IMR-90 (cell line): ENCODE measurements at regions not wholly inside any gene's neighbourhood (a gene's known extent, or its start where the extent isn't known, plus 50 kb on each side); places are given as distances from the start of the nearest gene placed in this dataset.
A peak's percentile ranks its signal among the peaks of the same experiment; 100 is the strongest.
"Not testable (repeated sequence)": the region's sequence is repeated elsewhere in the genome, so short reads cannot be mapped to it uniquely, and the experiment has no call there.

Experiments
- ATAC-seq: fragments of 200-7000 bp; cut with Tn5 transposase; 2 replicates; pipeline ENCODE4 v1.9.1; 2020; ENCODE audit warnings: low read depth, mild to moderate bottlenecking, moderate library complexity
- BruUV-seq: library from RNA; stranded (reverse); fragments of 400-500 nt; replicated peaks from 2 replicates; lab custom pipeline; 2021; lab: Mats Ljungman, UMichigan
- CTCF ChIA-PET: fragments of 300-600 bp; formaldehyde crosslinking; extraction: SDS; loops from one replicate; lab custom pipeline; 2021; ENCODE audit warnings: antibody characterized with exemption; lab: Yijun Ruan, JAX
- POLR2A ChIA-PET: fragments of 300-600 bp; sonication (Branson Sonifier 250); formaldehyde crosslinking; loops from one replicate; lab custom pipeline; 2022; ENCODE audit warnings: antibody characterized with exemption; ENCODE audit not compliant: unreplicated experiment; lab: Charles Lee
- DNase-seq: peaks from one replicate; pipeline ENCODE4 v3.0.0; 2013
- H2AFZ ChIP-seq: replicated peaks from 2 replicates; pipeline ENCODE3; 2013; ENCODE audit warnings: low read length, mild to moderate bottlenecking; ENCODE audit not compliant: poor library complexity
- H2AK5ac ChIP-seq: 2 replicates; pipeline ENCODE4 v1.6.1; 2013; ENCODE audit warnings: low read depth, low read length, inconsistent platforms
- H2AK9ac ChIP-seq: replicated peaks from 2 replicates; pipeline ENCODE3; 2013; ENCODE audit warnings: mild to moderate bottlenecking, low read depth, low read length, moderate library complexity; ENCODE audit not compliant: poor library complexity
- H2BK120ac ChIP-seq: 2 replicates; pipeline ENCODE4 v1.6.1; 2013; ENCODE audit warnings: low read depth, low read length, inconsistent platforms
- H2BK15ac ChIP-seq: 3 replicates; pipeline ENCODE4 v1.6.1; 2013; ENCODE audit warnings: low read depth, low read length, inconsistent platforms
- H2BK20ac ChIP-seq: 2 replicates; pipeline ENCODE4 v1.6.1; 2013; ENCODE audit warnings: low read depth, mild to moderate bottlenecking, inconsistent platforms, low read length, moderate library complexity
- H2BK5ac ChIP-seq: 2 replicates; pipeline ENCODE4 v1.6.1; 2013; ENCODE audit warnings: mild to moderate bottlenecking, low read depth, low read length, inconsistent platforms; ENCODE audit not compliant: poor library complexity, severe bottlenecking
- H3K14ac ChIP-seq: replicated peaks from 2 replicates; pipeline ENCODE4 v1.6.1; 2013; ENCODE audit warnings: low read depth, low read length, inconsistent platforms
- H3K18ac ChIP-seq: 2 replicates; pipeline ENCODE4 v1.6.1; 2013; ENCODE audit warnings: low read depth, low read length, control low read depth
- H3K23ac ChIP-seq: 2 replicates; pipeline ENCODE4 v1.6.1; 2013; ENCODE audit warnings: low read depth, low read length, inconsistent platforms
- H3K27ac ChIP-seq: 2 replicates; pipeline ENCODE4 v1.5.1; 2013; ENCODE audit warnings: mild to moderate bottlenecking, control low read depth, low read length; ENCODE audit not compliant: insufficient read depth
- H3K27me3 ChIP-seq: 2 replicates; pipeline ENCODE4 v1.6.1; 2013; ENCODE audit warnings: low read length; ENCODE audit not compliant: control insufficient read depth, insufficient read depth
- H3K36me3 ChIP-seq: 2 replicates; pipeline ENCODE4 v1.6.1; 2013; ENCODE audit warnings: low read length, mixed read lengths; ENCODE audit not compliant: control insufficient read depth, insufficient read depth
- H3K4ac ChIP-seq: 2 replicates; pipeline ENCODE4 v1.6.1; 2013; ENCODE audit warnings: low read depth, low read length, inconsistent platforms
- H3K4me1 ChIP-seq: 2 replicates; pipeline ENCODE4 v1.6.1; 2013; ENCODE audit warnings: low read length, mixed read lengths; ENCODE audit not compliant: control insufficient read depth, insufficient read depth
- H3K4me2 ChIP-seq: 2 replicates; pipeline ENCODE4 v1.6.1; 2013; ENCODE audit warnings: low read depth, mild to moderate bottlenecking, control low read depth, low read length, moderate library complexity
- H3K4me3 ChIP-seq: 2 replicates; pipeline ENCODE4 v1.5.1; 2013; ENCODE audit warnings: low read depth, mild to moderate bottlenecking, control low read depth, low read length, moderate library complexity; ENCODE audit not compliant: insufficient read depth
- H3K56ac ChIP-seq: 2 replicates; pipeline ENCODE4 v1.6.1; 2013; ENCODE audit warnings: low read length, inconsistent platforms; ENCODE audit not compliant: insufficient read depth; ENCODE audit errors: extremely low read depth
- H3K79me1 ChIP-seq, 2 experiments: 2 replicates each; pipeline ENCODE4 v1.6.1; 2013; ENCODE audit warnings: low read length in 2 of 2, inconsistent platforms in 1 of 2, low read depth in 1 of 2
- H3K9ac ChIP-seq: 2 replicates; pipeline ENCODE4 v1.6.1; 2013; ENCODE audit warnings: low read depth, low read length, control low read depth
- H3K9me1 ChIP-seq: 2 replicates; pipeline ENCODE4 v1.6.1; 2013; ENCODE audit warnings: low read length, inconsistent platforms; ENCODE audit not compliant: insufficient read depth
- H3K9me3 ChIP-seq: 2 replicates; pipeline ENCODE4 v1.6.1; 2013; ENCODE audit warnings: low read length; ENCODE audit not compliant: control insufficient read depth, insufficient read depth
- H4K20me1 ChIP-seq: 2 replicates; pipeline ENCODE4 v1.6.1; 2013; ENCODE audit warnings: low read length, inconsistent platforms; ENCODE audit not compliant: insufficient read depth
- H4K5ac ChIP-seq: 2 replicates; pipeline ENCODE4 v1.6.1; 2013; ENCODE audit warnings: mild to moderate bottlenecking, low read depth, low read length, control low read depth
- H4K8ac ChIP-seq, 2 experiments: 2 replicates each; pipeline ENCODE4 v1.6.1; 2013; ENCODE audit warnings: low read depth in 2 of 2, low read length in 2 of 2, control low read depth in 1 of 2, inconsistent platforms in 1 of 2
- H4K91ac ChIP-seq: 2 replicates; pipeline ENCODE4 v1.6.1; 2013; ENCODE audit warnings: low read depth, low read length, inconsistent platforms; ENCODE audit not compliant: insufficient read depth
- CHD1 ChIP-seq: IDR thresholded peaks from 2 replicates; pipeline ENCODE4 v1.6.1; 2012; ENCODE audit warnings: low read depth, low read length, improper control_type of control experiment
- WGBS, 2 experiments: methylation state at CpG; one replicate each; pipeline versions ENCODE4 v1.1.5 to v1.1.7; 2013; ENCODE audit warnings: missing lambda C conversion rate in 2 of 2; ENCODE audit not compliant: insufficient read length in 1 of 2; ENCODE audit errors: extremely low coverage in 2 of 2; 5-methylcytosine and 5-hydroxymethylcytosine counted together
- dilution Hi-C: fragments of 300-500 bp; cut with HindIII; formaldehyde crosslinking; loops from one replicate; pipeline ENCODE4 v1.14.3; 2018; ENCODE audit warnings: low sequenced_read_pairs; ENCODE audit not compliant: unreplicated experiment
- in situ Hi-C: fragments of 300-500 bp; cut with MboI; formaldehyde crosslinking; loops from 3 replicates; pipeline ENCODE4 v1.14.3; 2019; ENCODE audit warnings: low sequenced_read_pairs, inconsistent platforms, mixed read lengths
- intact Hi-C: fragments of 100-400 bp; cut with micrococcal nuclease; formaldehyde crosslinking; loops from 2 replicates; pipeline ENCODE4 v1.10.0; 2022

DNA sequence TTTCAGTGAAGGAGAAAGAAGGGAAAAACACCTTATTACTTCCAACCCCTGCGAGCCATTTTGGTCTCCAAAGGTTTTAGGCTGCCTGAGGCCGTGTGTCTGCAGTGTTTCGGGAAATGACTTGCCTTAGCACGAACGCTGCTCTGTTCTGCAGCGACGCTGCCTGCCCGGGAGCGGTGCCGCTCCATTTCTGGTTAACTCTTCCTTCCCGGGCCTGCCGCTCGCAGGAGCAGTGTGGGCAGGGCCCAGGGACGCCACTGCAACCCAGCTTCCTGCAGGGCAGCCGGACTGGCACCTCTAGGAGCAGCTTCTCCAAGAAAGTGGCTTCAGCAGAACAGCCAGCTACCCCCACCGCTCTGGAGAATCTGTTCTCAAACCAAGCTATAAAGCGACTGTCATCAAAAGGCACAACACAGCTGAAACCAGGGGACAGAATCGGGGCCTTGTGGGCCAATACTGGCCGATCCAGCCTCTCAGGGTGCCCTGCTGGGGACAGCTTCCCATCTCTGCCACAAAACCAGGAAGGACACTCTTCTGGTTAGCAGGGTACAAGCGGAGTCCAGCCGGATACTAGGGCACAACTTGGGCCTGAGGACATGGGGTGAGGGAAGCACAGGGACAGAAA, 72.2 kb downstream of the KCTD15 start:
- WGBS, 2 experiments: 15% methylated on average over 14 of the region's 21 CpGs; no CpG with 5 or more reads in 1 of the 2 experiments
- H3K4me3 ChIP-seq: no peak overlapping the region
- no peak for DNase-seq

DNA sequence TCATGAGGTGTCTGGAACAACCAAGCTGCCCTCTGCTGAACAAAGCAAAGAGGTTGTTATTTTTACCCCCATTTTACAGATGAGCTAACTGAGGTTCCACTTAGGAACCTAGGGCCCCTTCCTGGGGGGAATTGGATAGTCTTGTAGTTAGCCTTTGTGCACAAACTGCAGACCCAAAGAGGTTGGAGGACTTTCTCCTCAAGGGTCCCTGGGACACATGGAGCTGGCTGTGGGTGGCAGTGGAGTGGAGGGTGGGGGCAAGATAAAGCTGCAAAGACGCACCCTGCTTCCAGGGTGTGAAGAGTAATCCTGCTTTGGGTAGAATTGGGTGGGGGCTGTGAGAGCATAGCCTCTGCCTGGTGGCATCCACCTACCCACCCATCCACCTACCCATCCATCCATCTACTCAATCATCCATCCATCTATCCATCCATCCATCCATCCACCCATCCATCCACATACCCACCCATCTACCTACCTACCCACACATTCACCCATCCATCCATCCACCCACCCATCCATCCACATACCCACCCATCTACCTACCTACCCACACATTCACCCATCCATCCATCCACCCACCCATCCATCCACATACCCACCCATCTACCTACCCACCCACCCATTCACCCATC, 73.7 kb downstream of the KCTD15 start:
- H3K36me3 ChIP-seq, H2AK5ac ChIP-seq, H4K8ac ChIP-seq, H3K4me1 ChIP-seq, H2BK120ac ChIP-seq, H3K4ac ChIP-seq, H3K4me2 ChIP-seq, H3K56ac ChIP-seq, H3K9me1 ChIP-seq, DNase-seq, H3K9ac ChIP-seq, H3K18ac ChIP-seq, H2BK15ac ChIP-seq, H3K23ac ChIP-seq, H3K9me3 ChIP-seq, H2AFZ ChIP-seq, BruUV-seq, H3K4me3 ChIP-seq, intact Hi-C loops, H4K91ac ChIP-seq, H2BK20ac ChIP-seq, H3K27ac ChIP-seq, H4K5ac ChIP-seq, H4K20me1 ChIP-seq, H3K79me1 ChIP-seq, H3K14ac ChIP-seq, POLR2A ChIA-PET, dilution Hi-C loops, H2AK9ac ChIP-seq, in situ Hi-C loops, ATAC-seq: not testable (repeated sequence)
- Histone ChIP-seq H3K27me3 (peaks cover 12% of the 10 kb centered on the region), H2BK5ac (peak overlapping the region; percentile 31)
- CTCF ChIA-PET: interaction anchor here (0.6 kb wide), 2 partner anchors 322 to 595 kb away, joined by 3 to 4 read pairs; no protein-coding TSS in a partner anchor
- no CpG with 5 or more reads among the region's 1 CpG for WGBS, 2 experiments

More for the DNA sequence above, 72.2 kb downstream of the KCTD15 start:
- no peaks in the 10 kb centered on the region for H4K20me1 ChIP-seq
- BruUV-seq: no TSS peak
- ChIA-PET POLR2A (no interaction called here), CTCF (interaction anchor here (0.6 kb wide), 1 partner anchor 41 kb away, joined by 3 read pairs; no protein-coding TSS in a partner anchor)
- ATAC-seq: peak; percentile 83
- no peak overlapping the region for H2AK9ac ChIP-seq
- H4K5ac ChIP-seq: no peak overlapping the region
- no peak overlapping the region for H4K8ac ChIP-seq
- H3K4me2 ChIP-seq: no peak overlapping the region
- in situ Hi-C loops: no loop called here
- no peak overlapping the region for H3K23ac ChIP-seq
- H4K91ac ChIP-seq: no peak overlapping the region
- H2BK5ac ChIP-seq: no peak overlapping the region
- intact Hi-C loops: no loop called here
- no peaks in the 10 kb centered on the region for H3K4me1 ChIP-seq
- no peak overlapping the region for H2AFZ ChIP-seq
- H3K27me3 ChIP-seq: peaks cover 12% of the 10 kb centered on the region
- H2BK120ac ChIP-seq: no peak overlapping the region
- H3K79me1 ChIP-seq: no peaks in the 10 kb centered on the region
- no peaks in the 10 kb centered on the region for H3K36me3 ChIP-seq
- no peak overlapping the region for H2BK15ac ChIP-seq
- H3K9ac ChIP-seq: no peak overlapping the region
- no peak overlapping the region for H3K27ac ChIP-seq
- H3K14ac ChIP-seq: no peak overlapping the region
- H2AK5ac ChIP-seq: no peak overlapping the region
- H3K9me3 ChIP-seq: no peaks in the 10 kb centered on the region
- no peak overlapping the region for H3K18ac ChIP-seq
- H3K4ac ChIP-seq: no peak overlapping the region
- H3K56ac ChIP-seq: no peak overlapping the region
- dilution Hi-C loops: no loop called here
- TF ChIP-seq CHD1: no peak
- no peaks in the 10 kb centered on the region for H3K9me1 ChIP-seq
- no peak overlapping the region for H2BK20ac ChIP-seq
